NAMALWA (cell line): ENCODE measurements at regions not wholly inside any gene's neighbourhood (a gene's known extent, or its start where the extent isn't known, plus 50 kb on each side); places are given as distances from the start of the nearest gene placed in this dataset.
"Not testable (repeated sequence)": the region's sequence is repeated elsewhere in the genome, so short reads cannot be mapped to it uniquely, and the experiment has no call there.

Source experiments
- DNase-seq: peaks from one replicate; pipeline ENCODE4 v3.0.0-alpha.2; 2015; ENCODE audit warnings: low spot score

DNA sequence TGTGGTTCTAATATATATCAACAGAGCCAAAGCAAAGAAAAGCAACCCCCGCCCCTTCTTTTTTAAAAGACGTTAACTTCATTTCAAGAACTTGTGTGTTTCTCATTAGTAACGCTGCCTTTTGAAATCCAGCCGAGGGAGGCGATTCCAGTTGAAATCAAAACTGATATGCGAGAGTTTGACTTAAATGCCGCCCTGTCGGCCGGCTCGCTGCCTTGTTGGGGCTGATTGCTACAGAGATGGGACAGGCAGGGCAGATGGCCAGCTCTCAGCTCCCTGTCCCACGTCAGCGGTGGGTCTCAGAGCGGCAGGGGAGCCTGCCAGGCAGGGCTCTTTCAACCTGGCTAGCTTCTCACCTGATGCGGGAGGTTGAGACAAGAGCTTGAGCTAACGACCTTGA lies 51.9 kb upstream of the ALX4 start:
- DNase-seq: no peak

DNA sequence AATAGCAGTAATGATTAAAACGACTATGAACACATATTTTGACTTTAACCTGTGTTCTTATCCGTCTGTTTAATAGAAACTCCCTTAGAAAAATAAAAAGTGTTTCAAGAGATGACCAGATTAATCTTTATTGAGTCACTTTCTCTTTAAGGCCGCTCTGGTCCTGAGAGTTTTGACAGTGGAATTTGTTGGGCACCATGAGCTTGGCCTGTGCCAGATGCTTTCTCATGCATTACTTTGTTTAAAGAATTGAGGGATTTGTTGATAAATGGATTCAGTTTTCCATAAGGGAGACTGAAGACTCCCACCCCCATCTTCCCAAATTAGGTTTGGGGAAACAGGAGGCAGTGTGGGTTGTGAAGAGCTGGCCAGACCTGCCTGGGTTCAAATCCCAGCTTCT lies 53.2 kb upstream of the ALX4 start:
- DNase-seq: no peak

DNA sequence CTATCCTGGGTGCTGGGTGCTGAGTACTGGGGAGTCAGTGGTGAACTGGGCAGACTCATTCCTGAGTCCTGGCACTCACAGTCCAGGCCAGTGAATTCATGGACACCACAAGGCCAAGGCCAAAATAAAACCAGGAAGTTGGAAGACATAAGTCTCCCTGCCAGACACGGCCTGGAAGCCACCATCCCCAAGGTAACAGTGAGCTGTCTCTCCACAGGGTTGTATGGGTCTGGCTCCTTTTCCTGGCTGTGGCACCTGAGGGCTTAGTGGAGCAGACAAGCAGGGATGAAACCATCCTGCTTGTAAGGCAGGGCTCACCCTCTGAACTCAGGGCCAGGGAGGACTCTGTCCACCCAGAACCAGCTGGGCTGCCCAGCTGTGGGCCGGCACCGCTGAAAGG lies 54.7 kb upstream of the ALX4 start:
- no peak for DNase-seq

GRCh38 chr11:44365616-44366015 lies 55.7 kb upstream of the ALX4 start:
- no peak for DNase-seq

DNA sequence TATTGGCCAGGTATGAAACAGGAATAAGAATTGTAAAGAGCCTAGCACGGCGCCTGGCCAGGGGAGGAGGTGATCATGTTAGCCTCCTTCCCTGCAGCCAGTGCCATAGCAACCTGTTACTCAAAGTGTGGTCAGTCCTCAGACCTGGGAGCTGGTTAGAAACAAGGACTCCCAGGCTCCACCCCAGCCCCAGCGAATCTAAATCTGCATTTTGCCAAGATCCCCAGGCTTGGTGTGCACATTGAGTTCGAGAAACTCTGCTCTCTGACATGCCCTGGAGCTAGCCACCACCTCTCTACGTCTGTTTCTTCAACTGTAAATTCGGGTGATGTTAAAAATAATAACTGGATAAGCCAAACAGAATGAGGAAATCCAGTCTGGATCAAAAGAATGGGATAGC lies 56.1 kb upstream of the ALX4 start:
- DNase-seq: no peak

DNA sequence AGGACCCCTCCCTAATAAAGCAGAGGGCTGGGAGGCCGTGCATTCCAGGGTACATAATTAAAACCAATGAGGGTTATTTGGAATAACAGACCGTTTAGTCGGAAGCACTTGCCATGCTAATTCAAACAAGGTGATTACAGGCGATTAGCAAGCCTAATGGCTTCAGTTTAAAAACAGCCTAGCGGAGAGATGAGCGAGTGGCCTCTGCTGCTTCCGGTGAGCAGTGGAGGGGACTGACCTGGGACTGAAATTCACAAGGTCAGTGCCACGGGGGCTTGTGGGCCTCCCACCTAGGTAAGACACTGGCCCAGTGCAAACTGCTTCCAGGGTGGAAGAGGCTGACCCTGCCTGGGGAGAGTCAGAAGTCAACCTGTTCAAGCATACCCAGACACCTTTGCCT lies 56.8 kb upstream of the ALX4 start:
- no peak for DNase-seq

DNA sequence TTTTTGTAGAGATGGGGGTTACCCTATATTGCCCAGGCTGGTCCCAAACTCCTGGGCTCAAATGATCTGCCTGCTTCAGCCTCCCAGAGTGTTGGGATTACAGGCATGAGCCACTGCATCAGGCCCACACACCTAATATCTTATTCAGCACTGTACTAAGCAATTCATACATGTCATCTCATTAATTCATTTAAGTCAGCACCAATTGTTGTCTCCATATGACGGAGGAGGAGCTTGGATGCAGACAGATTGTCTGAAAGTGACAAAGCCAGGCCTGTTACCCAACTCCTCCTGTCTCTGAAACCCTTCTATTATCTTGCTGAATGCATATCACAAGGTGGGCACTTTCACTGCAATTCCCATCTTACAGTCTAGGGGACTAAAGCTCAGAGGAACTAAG lies 57.5 kb upstream of the ALX4 start:
- DNase-seq: no peak

DNA sequence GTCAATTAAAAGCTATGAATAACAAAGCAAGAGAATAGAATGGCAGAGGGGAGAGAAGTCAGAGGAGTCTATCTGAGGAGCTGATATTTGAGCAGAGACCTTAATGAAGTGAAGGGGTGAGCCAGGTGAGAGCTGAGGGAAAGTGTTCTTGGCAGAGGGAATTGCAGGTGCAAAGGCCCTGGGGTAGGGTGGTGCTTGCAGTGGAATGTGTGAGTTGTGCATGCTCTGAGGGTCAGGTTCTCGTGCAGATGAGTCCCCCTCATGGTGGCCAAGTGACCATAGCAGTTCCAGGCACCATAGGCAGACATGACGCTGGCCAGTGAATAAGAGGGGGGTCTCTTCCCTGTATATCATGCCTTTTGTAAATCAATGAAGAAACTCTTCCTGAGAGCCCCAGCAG lies 58.9 kb upstream of the ALX4 start:
- DNase-seq: no peak

GRCh38 chr11:44371042-44371441 lies 61.1 kb upstream of the ALX4 start:
- DNase-seq: not testable (repeated sequence)

- DNase-seq: no peak
Observed at GRCh38 chr11:44371706-44372105, 61.8 kb upstream of the ALX4 start.

DNA sequence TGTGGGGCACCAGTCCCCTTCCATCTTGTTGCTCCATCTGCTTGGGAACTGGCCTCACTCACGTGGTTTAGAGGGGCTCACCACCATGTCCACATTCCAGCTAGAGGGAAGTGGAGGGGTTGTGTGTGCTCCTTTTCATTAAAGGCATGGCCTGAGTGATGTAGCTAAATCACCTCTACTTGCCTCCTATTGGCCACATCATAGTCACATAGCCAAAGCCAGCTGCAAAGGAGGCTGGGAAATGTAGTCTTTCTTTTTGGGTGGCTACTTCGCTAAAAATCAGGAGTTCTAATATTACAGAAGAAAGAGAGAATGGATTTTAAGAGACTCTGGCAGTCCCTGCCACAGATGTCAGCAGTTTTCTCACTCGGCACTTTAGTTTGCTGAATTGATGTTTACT lies 63.0 kb upstream of the ALX4 start:
- DNase-seq: peak; percentile 49

- no peak for DNase-seq
Observed at GRCh38 chr11:44374001-44374400, 64.1 kb upstream of the ALX4 start.

DNA sequence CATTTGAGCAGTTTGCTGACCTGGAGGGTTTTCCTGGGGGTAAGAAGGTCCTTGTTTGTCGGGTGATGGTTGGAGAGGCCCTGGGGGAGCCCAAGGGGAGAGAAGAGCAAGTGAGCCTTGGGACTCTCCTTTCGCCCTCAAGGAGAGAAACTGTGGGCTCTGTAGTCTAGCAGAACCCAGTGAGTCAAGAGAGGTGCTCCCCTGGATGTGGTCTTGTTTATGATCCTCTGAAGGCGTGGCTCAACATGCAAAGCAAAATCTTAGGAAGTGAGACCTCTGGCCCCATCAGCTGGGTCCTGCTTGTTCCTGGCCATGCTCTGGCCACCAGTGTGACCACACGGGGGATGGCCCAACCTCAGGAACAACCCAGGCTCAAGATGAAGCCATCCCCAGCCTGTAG lies 66.5 kb upstream of the ALX4 start:
- DNase-seq: no peak

GRCh38 chr11:44377121-44377520 lies 67.2 kb upstream of the ALX4 start:
- no peak for DNase-seq

DNA sequence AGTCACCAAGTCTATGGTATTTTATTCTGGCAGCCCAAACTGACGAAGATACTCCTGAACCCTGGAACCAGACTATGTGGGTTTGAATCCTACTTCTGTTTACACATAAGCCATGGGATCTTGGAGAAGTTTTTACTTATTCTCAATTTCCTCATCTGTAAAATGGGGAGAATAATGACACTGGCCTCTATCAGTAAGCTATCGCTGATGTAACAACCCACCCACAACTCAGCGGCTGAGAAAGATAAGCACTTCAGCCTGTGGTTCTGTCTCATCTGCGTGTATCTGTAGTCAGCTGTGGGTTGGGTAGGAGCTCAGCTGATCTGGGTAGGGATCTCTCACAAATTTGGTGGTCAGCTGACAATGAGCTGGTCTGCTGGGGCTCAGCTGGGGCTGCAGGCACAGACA lies 68.0 kb upstream of the ALX4 start:
- no peak for DNase-seq

DNA sequence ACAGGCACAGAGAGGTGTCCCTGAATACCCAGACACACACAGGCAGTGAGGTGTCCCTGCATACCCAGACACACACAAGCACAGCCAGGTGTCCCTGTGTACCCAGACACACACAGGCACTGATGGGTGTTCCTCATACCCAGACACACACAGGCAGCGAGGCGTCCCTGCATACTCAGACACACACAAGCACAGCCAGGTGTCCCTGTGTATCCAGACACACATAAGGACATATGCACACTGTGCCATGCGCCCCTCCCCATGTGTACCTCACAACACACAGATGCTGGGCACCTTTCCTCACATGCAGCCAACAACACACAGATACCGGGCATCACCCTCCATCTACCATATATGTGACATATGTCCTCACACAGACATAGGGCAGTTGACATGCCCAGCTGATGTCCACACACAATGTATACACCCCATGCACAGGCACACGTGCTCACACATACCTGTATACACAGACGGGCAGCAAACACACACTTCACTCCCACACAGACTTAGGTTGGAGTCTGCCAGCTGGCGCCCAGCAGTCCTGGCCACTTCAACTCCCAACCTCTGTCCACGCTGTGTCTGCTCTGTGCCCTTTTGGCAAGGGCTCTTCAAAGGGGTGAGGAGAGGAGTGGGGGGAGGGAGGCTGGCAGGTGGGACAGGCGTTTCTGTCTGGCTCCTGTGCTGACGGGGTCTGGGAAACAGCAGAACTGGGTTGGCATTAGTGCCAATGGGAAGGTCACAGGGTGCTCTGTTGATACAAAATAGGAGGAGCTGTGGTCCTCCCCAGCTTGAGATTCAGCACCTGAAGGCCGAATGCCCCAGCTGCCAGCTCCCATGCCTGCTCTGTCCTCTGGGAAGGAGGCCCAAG lies 69.4 kb upstream of the ALX4 start:
- no peak for DNase-seq

- no peak for DNase-seq
Observed at GRCh38 chr11:44380009-44380313, 70.0 kb upstream of the ALX4 start.

- no peak for DNase-seq
Observed at GRCh38 chr11:44380820-44381219, 70.9 kb upstream of the ALX4 start.

GRCh38 chr11:44381261-44381660 lies 71.3 kb upstream of the ALX4 start:
- DNase-seq: no peak

DNA sequence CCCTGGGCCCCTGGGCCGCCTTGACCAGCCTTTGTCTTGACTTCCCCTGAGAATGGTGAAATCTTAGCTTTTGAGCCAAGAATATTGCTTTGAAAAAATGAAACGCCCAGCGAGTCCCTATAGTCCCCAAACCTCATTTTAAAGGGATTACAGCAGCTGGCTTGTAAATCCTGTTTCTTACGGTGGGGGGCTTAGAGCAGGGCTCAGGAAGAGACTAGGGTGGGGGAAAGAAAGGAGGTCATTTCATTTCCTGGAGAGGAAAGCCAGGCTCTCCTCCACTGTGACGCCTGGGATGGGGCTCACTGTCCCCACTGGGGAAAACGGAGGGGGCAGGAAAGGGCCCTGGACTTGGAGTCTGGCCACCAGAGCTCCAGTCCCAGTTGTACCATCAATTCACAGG lies 72.2 kb upstream of the ALX4 start:
- DNase-seq: no peak

GRCh38 chr11:44382656-44383240 lies 72.8 kb upstream of the ALX4 start:
- DNase-seq: no peak

DNA sequence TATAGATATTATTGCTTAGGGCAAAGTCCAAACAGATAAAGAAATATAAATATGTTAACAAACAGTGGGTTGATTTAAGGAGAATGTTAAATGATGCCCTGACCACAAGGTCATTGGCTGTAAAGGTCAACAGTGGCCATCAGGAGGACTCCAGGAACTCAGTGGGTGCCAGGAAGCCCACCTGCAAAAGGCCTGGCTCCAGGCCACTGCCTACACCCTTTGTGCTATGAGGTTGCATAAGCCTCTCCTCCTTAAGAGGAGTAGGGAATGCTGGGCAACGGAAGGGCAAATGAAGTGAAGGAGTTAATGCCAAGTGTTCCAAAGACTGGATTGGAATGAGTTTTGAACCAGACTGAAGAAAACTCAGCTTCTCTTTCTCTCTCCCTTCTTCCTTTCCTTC lies 73.3 kb upstream of the ALX4 start:
- no peak for DNase-seq

GRCh38 chr11:44387415-44387814 lies 77.5 kb upstream of the ALX4 start:
- DNase-seq: no peak

DNA sequence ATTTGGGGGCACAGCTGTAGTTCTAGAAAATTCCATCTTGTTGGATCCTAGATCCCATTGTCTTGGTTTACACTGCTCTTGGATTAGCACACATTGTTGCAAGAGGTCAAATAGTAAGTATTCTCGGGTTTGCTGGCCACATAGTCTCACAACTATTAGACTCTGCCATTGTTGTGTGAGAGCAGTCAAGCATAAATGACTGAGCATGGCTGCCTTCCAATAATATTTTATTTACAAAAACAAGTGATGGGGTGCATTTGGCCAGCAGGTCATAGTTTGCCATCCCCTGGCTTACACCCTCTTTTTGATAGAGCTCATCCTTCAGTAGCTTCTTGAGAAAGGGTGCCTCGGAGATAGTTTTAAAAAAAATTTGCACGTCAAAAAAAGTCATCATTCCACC lies 77.9 kb upstream of the ALX4 start:
- no peak for DNase-seq
